ENCODE measurements at regions not wholly inside any gene's neighbourhood (a gene's known extent, or its start where the extent isn't known, plus 50 kb on each side); places are given as distances from the start of the nearest gene placed in this dataset.

DNA sequence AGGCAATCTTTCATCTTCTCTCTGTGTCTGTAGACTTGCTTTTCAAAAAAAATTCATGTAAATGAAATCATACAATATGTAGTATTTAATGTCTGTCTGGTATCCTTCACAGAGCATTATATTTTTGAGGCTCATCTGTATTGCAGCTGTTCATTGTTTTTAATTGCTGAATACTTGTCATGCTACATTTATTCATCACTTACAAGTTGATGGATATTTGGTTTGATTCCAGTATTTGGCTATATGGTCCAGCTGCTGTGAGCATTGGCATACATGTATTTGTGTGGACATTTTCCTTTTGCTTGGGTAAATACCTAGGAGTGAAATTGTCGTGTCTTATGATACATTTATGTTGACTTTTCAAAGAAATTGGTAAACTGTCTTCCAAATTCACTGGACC lies 441.4 kb downstream of the DCDC2C start:
- TF ChIP-seq EZH2 (IDR thresholded peaks at IDR 0.05; ENCODE audit: borderline replicate concordance, low read depth, low read length, severe bottlenecking) = no peak
- TF ChIP-seq, protein P1, sequence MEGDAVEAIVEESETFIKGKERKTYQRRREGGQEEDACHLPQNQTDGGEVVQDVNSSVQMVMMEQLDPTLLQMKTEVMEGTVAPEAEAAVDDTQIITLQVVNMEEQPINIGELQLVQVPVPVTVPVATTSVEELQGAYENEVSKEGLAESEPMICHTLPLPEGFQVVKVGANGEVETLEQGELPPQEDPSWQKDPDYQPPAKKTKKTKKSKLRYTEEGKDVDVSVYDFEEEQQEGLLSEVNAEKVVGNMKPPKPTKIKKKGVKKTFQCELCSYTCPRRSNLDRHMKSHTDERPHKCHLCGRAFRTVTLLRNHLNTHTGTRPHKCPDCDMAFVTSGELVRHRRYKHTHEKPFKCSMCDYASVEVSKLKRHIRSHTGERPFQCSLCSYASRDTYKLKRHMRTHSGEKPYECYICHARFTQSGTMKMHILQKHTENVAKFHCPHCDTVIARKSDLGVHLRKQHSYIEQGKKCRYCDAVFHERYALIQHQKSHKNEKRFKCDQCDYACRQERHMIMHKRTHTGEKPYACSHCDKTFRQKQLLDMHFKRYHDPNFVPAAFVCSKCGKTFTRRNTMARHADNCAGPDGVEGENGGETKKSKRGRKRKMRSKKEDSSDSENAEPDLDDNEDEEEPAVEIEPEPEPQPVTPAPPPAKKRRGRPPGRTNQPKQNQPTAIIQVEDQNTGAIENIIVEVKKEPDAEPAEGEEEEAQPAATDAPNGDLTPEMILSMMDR (IDR thresholded peaks at IDR 0.05; ENCODE audit: borderline replicate concordance, extremely low read depth, low read length, poor library complexity, severe bottlenecking) = no peak

All from DND-41 (cell line).